ENCODE measurements at regions not wholly inside any gene's neighbourhood (a gene's known extent, or its start where the extent isn't known, plus 50 kb on each side); places are given as distances from the start of the nearest gene placed in this dataset.

- Histone ChIP-seq H3K4me1 (no peaks in the 10 kb centered on the region), H3K4me3 (replicated peaks in 1 of 3) (no peak overlapping the region), H3K36me3 (no peaks in the 10 kb centered on the region), H3K9me3 (no peaks in the 10 kb centered on the region), H3K27ac (no peak overlapping the region), H3K27me3 (no peaks in the 10 kb centered on the region)
- intact Hi-C loops (cut with DNase I): no loop called here
- TF ChIP-seq POLR2A (IDR thresholded peaks at IDR 0.05) (no peak), CTCF (IDR thresholded peaks at IDR 0.05) (no peak)
- no peak for DNase-seq
- WGBS, 2 donors: 59 to 71% methylated on average over 5 to 7 of the region's 10 CpGs
Observed at GRCh38 chr18:4987452-4988405, 209.3 kb downstream of the AKAIN1 start.

DNA sequence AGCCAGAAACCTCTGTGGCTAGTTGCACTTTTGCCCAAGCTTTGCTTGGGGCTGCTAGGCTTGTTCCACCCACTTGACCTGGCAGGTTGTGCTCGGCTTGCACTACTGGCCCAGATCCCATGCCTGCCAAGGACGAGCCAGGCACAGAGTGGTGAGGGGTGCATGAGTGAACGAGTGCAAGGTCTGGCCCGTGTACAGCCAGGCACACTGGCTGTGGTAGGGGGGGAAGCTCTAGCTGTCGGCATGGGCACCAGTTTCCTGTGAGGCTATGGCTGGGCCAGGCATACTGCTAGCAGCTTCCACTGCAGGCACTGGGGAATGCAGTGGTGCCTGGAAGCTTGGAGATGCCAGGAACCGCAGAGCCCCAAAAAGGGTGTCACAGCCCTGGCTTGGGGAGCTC lies 210.4 kb downstream of the AKAIN1 start:
- Histone ChIP-seq H3K4me1 (no peaks in the 10 kb centered on the region), H3K4me3 (replicated peaks in 1 of 3) (no peak overlapping the region), H3K9me3 (no peaks in the 10 kb centered on the region), H3K36me3 (no peaks in the 10 kb centered on the region), H3K27me3 (no peaks in the 10 kb centered on the region), H3K27ac (no peak overlapping the region)
- intact Hi-C loops (cut with DNase I): no loop called here
- no peak for DNase-seq
- TF ChIP-seq CTCF (IDR thresholded peaks at IDR 0.05): no peak
- no peak for TF ChIP-seq POLR2A (IDR thresholded peaks at IDR 0.05)
- 53 to 75% methylated on average over 6 of the region's 6 CpGs for WGBS, 2 donors

DNA sequence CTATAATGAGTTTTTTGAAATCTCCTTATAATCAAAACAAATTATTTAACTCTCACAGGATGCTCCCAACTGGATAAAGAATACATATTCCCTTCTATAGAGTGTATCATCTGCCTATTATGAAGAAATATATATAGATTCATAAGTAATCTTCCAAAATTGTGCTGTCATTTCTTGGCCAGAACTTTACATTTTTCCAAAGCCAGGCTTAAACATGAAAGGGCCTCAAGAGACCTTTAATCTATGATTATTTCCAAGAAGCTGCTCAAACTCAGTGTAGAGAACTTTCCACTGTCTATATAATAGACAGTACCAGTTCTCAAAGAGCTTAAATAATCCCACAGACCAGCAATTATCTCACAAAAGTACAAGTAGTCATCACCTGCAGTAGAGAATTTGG lies 211.0 kb downstream of the AKAIN1 start:
- Histone ChIP-seq H3K4me1 (no peaks in the 10 kb centered on the region), H3K36me3 (no peaks in the 10 kb centered on the region), H3K27me3 (no peaks in the 10 kb centered on the region), H3K4me3 (replicated peaks in 1 of 3) (no peak overlapping the region), H3K27ac (no peak overlapping the region), H3K9me3 (no peaks in the 10 kb centered on the region)
- no peak for DNase-seq
- TF ChIP-seq POLR2A (IDR thresholded peaks at IDR 0.05): no peak
- TF ChIP-seq CTCF (IDR thresholded peaks at IDR 0.05): no peak
- intact Hi-C loops (cut with DNase I): no loop called here

DNA sequence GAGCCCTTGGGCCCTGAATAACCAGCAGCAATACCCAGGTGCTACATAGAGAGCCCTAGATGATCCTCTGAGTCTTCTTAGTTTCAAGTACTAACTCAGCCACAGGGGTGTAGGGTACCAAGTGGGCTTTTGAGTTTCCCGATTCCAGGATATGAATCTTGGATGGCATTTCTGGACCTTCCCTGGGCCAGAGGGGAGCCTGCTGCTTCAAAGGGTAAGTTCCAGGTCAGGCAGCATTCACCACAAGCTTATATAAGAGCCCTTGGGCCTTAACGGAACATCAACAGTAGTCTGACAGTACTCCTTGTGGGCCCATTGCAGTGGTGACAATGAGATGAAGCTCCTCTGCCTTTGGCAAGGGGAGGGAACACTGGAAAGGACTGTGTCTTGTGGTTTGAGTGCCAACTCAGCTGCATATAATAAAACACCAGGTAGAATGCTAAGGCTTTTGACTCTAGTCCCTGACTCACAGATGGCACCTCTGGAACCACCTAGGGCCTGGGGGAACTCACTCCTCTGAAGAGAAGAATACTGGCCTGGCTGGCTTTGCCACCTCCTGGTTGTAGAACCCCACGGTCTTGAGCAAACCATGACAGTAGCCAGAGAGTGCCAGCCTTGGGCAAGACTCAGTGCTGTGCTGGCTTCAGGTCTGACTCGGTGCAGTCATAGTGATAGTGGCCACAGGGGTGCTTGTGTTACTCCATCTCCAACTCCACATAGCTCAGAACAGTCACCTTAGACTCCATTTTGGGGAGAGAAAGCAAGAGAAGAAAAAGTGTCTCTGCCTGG lies 235.7 kb downstream of the AKAIN1 start:
- WGBS, 2 donors: 92 to 93% methylated on average over 3 to 4 of the region's 4 CpGs
- intact Hi-C loops (cut with DNase I): no loop called here
- DNase-seq: no peak

More for the DNA sequence above, 235.7 kb downstream of the AKAIN1 start:
- Histone ChIP-seq H3K9me3 (no peaks in the 10 kb centered on the region), H3K4me1 (no peaks in the 10 kb centered on the region), H3K27ac (no peak overlapping the region), H3K36me3 (no peaks in the 10 kb centered on the region), H3K27me3 (no peaks in the 10 kb centered on the region), H3K4me3 (replicated peaks in 1 of 3) (no peak overlapping the region)
- no peak for TF ChIP-seq POLR2A (IDR thresholded peaks at IDR 0.05)
- TF ChIP-seq CTCF (IDR thresholded peaks at IDR 0.05): no peak
